WTC11 (cell line): ENCODE measurements at regions not wholly inside any gene's neighbourhood (a gene's known extent, or its start where the extent isn't known, plus 50 kb on each side); places are given as distances from the start of the nearest gene placed in this dataset.

Experiments used
- CTCF ChIP-seq: fragments of 200-600 bp; IDR thresholded peaks from 2 replicates; pipeline ENCODE4 v1.8.0; 2022; ENCODE audit warnings: antibody characterized with exemption
- ETV6 ChIP-seq: sonication (generic); formaldehyde crosslinking; IDR thresholded peaks from 2 replicates; pipeline ENCODE4 v1.8.1; 2022; ENCODE audit warnings: mild to moderate bottlenecking, missing genetic modification reagents
- FOXP4 ChIP-seq: sonication (generic); formaldehyde crosslinking; IDR thresholded peaks from 2 replicates; pipeline ENCODE4 v1.8.0; 2022; ENCODE audit warnings: mild to moderate bottlenecking, missing genetic modification reagents
- IRF1 ChIP-seq: sonication (generic); formaldehyde crosslinking; IDR thresholded peaks from 2 replicates; pipeline ENCODE4 v1.8.0; 2023; ENCODE audit warnings: missing genetic modification reagents
- IRF2 ChIP-seq: sonication (generic); formaldehyde crosslinking; IDR thresholded peaks from 2 replicates; pipeline ENCODE4 v1.8.0; 2022; ENCODE audit warnings: low read depth, missing genetic modification reagents, borderline replicate concordance
- JUN ChIP-seq: sonication (generic); formaldehyde crosslinking; IDR thresholded peaks from 2 replicates; pipeline ENCODE4 v1.8.0; 2023; ENCODE audit warnings: mild to moderate bottlenecking, missing genetic modification reagents
- MAX ChIP-seq: sonication (generic); formaldehyde crosslinking; IDR thresholded peaks from 2 replicates; pipeline ENCODE4 v1.8.0; 2022; ENCODE audit warnings: mild to moderate bottlenecking, missing genetic modification reagents
- SMAD4 ChIP-seq: sonication (generic); formaldehyde crosslinking; IDR thresholded peaks from 2 replicates; pipeline ENCODE4 v1.8.0; 2022; ENCODE audit warnings: mild to moderate bottlenecking, missing genetic modification reagents
- TCF7 ChIP-seq: sonication (generic); formaldehyde crosslinking; IDR thresholded peaks from 2 replicates; pipeline ENCODE4 v1.8.0; 2022; ENCODE audit warnings: mild to moderate bottlenecking, low read depth, missing genetic modification reagents, moderate library complexity
- ZBTB21 ChIP-seq: sonication (generic); formaldehyde crosslinking; IDR thresholded peaks from 2 replicates; pipeline ENCODE4 v1.8.1; 2023; ENCODE audit warnings: mild to moderate bottlenecking, missing genetic modification reagents, borderline replicate concordance
- ZNF232 ChIP-seq: sonication (generic); formaldehyde crosslinking; IDR thresholded peaks from 2 replicates; pipeline ENCODE4 v1.8.0; 2022; ENCODE audit warnings: mild to moderate bottlenecking, missing genetic modification reagents
- ZNF263 ChIP-seq: sonication (generic); formaldehyde crosslinking; IDR thresholded peaks from 2 replicates; pipeline ENCODE4 v1.8.1; 2022; ENCODE audit warnings: low read depth, mild to moderate bottlenecking, moderate library complexity, missing genetic modification reagents
- TF ChIP-seq, protein P1 (sequence below): sonication (generic); formaldehyde crosslinking; IDR thresholded peaks from 2 replicates; pipeline ENCODE4 v1.8.1; 2022; ENCODE audit warnings: low read depth, missing genetic modification reagents, borderline replicate concordance

- TF ChIP-seq ETV6 (CRISPR knock-in tag) (no peak), CTCF (no peak), IRF1 (CRISPR knock-in tag) (no peak), IRF2 (no peak), ZBTB21 (CRISPR knock-in tag) (no peak), MAX (CRISPR knock-in tag) (no peak), ZNF232 (CRISPR knock-in tag) (no peak), ZNF263 (CRISPR knock-in tag) (no peak), SMAD4 (no peak), JUN (CRISPR knock-in tag) (no peak), FOXP4 (CRISPR knock-in tag) (no peak), TCF7 (CRISPR knock-in tag) (no peak)
- TF ChIP-seq, protein P1, sequence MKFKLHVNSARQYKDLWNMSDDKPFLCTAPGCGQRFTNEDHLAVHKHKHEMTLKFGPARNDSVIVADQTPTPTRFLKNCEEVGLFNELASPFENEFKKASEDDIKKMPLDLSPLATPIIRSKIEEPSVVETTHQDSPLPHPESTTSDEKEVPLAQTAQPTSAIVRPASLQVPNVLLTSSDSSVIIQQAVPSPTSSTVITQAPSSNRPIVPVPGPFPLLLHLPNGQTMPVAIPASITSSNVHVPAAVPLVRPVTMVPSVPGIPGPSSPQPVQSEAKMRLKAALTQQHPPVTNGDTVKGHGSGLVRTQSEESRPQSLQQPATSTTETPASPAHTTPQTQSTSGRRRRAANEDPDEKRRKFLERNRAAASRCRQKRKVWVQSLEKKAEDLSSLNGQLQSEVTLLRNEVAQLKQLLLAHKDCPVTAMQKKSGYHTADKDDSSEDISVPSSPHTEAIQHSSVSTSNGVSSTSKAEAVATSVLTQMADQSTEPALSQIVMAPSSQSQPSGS (CRISPR knock-in tag), result no peak
Observed at GRCh38 chr1:125080077-125080476, 3895.3 kb downstream of the SRGAP2C start.
